ENCODE measurements at regions not wholly inside any gene's neighbourhood (a gene's known extent, or its start where the extent isn't known, plus 50 kb on each side); places are given as distances from the start of the nearest gene placed in this dataset.

- DNase-seq = no peak
- no peaks in the 10 kb centered on the region for H3K4me1 Mint-ChIP-seq (ENCODE audit: low read depth, unreplicated experiment)
- H3K9me3 Mint-ChIP-seq (ENCODE audit: unreplicated experiment) = no peaks in the 10 kb centered on the region
- H3K4me3 ChIP-seq (ENCODE audit: low read depth, low read length) = no peak overlapping the region
- no TSS peak for BruUV-seq (replicated peaks)
- ChIA-PET POLR2A (no interaction called here), CTCF (no interaction called here)
- H3K27ac Mint-ChIP-seq (ENCODE audit: unreplicated experiment) = no peak overlapping the region
- H3K36me3 ChIP-seq (ENCODE audit: control insufficient read depth, insufficient read depth, low read length) = no peaks in the 10 kb centered on the region
- H3K27me3 ChIP-seq (replicated peaks; ENCODE audit: control insufficient read depth, insufficient read depth, low read length) = no peaks in the 10 kb centered on the region
- intact Hi-C loops (cut with micrococcal nuclease; ENCODE audit: unreplicated experiment) = no loop called here
- H3K4me3 Mint-ChIP-seq (ENCODE audit: unreplicated experiment) = no peak overlapping the region
- H3K9me3 ChIP-seq = no peaks in the 10 kb centered on the region
- H3K36me3 Mint-ChIP-seq (ENCODE audit: insufficient read depth, unreplicated experiment) = no peaks in the 10 kb centered on the region
- no peaks in the 10 kb centered on the region for H3K27me3 Mint-ChIP-seq (ENCODE audit: insufficient read depth, unreplicated experiment)
- H3K4me1 ChIP-seq = no peaks in the 10 kb centered on the region
- TF ChIP-seq, protein P1, sequence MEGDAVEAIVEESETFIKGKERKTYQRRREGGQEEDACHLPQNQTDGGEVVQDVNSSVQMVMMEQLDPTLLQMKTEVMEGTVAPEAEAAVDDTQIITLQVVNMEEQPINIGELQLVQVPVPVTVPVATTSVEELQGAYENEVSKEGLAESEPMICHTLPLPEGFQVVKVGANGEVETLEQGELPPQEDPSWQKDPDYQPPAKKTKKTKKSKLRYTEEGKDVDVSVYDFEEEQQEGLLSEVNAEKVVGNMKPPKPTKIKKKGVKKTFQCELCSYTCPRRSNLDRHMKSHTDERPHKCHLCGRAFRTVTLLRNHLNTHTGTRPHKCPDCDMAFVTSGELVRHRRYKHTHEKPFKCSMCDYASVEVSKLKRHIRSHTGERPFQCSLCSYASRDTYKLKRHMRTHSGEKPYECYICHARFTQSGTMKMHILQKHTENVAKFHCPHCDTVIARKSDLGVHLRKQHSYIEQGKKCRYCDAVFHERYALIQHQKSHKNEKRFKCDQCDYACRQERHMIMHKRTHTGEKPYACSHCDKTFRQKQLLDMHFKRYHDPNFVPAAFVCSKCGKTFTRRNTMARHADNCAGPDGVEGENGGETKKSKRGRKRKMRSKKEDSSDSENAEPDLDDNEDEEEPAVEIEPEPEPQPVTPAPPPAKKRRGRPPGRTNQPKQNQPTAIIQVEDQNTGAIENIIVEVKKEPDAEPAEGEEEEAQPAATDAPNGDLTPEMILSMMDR (IDR thresholded peaks at IDR 0.05; ENCODE audit: insufficient read depth in 1 of 2, low read depth in 1 of 2, low read length in 1 of 2, severe bottlenecking in 1 of 2, unreplicated experiment in 1 of 2) = no peak
These were observed 174.2 kb upstream of the CDH19 start for GRCh38 chr18:66778048-66778447.

DNA sequence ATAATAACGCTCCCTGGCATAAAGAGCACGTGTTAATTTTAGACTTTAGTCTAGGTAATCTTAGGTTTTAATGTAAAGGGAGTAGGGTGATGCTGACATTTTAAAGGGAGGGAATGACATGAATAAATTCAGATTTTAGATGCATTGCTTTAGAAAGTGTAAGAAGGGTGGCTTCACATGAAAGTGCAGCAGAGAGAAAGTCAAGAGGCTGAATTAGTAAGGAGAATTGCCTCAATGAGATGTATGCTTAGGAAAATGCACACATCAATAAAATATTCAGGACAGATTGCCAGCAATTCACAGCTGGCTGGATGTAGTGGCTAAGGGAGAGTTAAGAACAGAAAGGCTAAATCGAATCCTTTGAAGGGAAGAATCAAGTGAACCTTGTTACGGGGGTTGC, 165.5 kb upstream of the CDH19 start:
- Mint-ChIP-seq H3K27ac (ENCODE audit: unreplicated experiment) (no peak overlapping the region), H3K4me3 (ENCODE audit: unreplicated experiment) (no peak overlapping the region), H3K36me3 (ENCODE audit: insufficient read depth, unreplicated experiment) (no peaks in the 10 kb centered on the region), H3K27me3 (ENCODE audit: insufficient read depth, unreplicated experiment) (peaks cover 4% of the 10 kb centered on the region), H3K9me3 (ENCODE audit: unreplicated experiment) (no peaks in the 10 kb centered on the region), H3K4me1 (ENCODE audit: low read depth, unreplicated experiment) (no peaks in the 10 kb centered on the region)
- intact Hi-C loops (cut with micrococcal nuclease; ENCODE audit: unreplicated experiment) = no loop called here
- POLR2A ChIA-PET = no interaction called here
- H3K27me3 ChIP-seq (replicated peaks; ENCODE audit: control insufficient read depth, insufficient read depth, low read length) = no peaks in the 10 kb centered on the region
- TF ChIP-seq, protein P1 (IDR thresholded peaks at IDR 0.05; ENCODE audit: insufficient read depth in 1 of 2, low read depth in 1 of 2, low read length in 1 of 2, severe bottlenecking in 1 of 2, unreplicated experiment in 1 of 2) = no peak
- H3K9me3 ChIP-seq = no peaks in the 10 kb centered on the region
- no peak for DNase-seq
- no peaks in the 10 kb centered on the region for H3K36me3 ChIP-seq (ENCODE audit: control insufficient read depth, insufficient read depth, low read length)
- BruUV-seq (replicated peaks) = no TSS peak
- no peak overlapping the region for H3K4me3 ChIP-seq (ENCODE audit: low read depth, low read length)
- CTCF ChIA-PET = no interaction called here
- H3K4me1 ChIP-seq = no peaks in the 10 kb centered on the region

- H3K4me1 ChIP-seq = no peaks in the 10 kb centered on the region
- ChIA-PET POLR2A (no interaction called here), CTCF (no interaction called here)
- intact Hi-C loops (cut with micrococcal nuclease; ENCODE audit: unreplicated experiment) = no loop called here
- no peaks in the 10 kb centered on the region for H3K4me1 Mint-ChIP-seq (ENCODE audit: low read depth, unreplicated experiment)
- no peaks in the 10 kb centered on the region for H3K36me3 ChIP-seq (ENCODE audit: control insufficient read depth, insufficient read depth, low read length)
- DNase-seq = no peak
- no peaks in the 10 kb centered on the region for H3K27me3 ChIP-seq (replicated peaks; ENCODE audit: control insufficient read depth, insufficient read depth, low read length)
- H3K9me3 Mint-ChIP-seq (ENCODE audit: unreplicated experiment) = no peaks in the 10 kb centered on the region
- TF ChIP-seq, protein P1 (IDR thresholded peaks at IDR 0.05; ENCODE audit: insufficient read depth in 1 of 2, low read depth in 1 of 2, low read length in 1 of 2, severe bottlenecking in 1 of 2, unreplicated experiment in 1 of 2) = no peak
- H3K4me3 Mint-ChIP-seq (ENCODE audit: unreplicated experiment) = no peak overlapping the region
- H3K4me3 ChIP-seq (ENCODE audit: low read depth, low read length) = no peak overlapping the region
- no TSS peak for BruUV-seq (replicated peaks)
- H3K9me3 ChIP-seq = no peaks in the 10 kb centered on the region
- no peaks in the 10 kb centered on the region for H3K36me3 Mint-ChIP-seq (ENCODE audit: insufficient read depth, unreplicated experiment)
- peaks cover 2% of the 10 kb centered on the region for H3K27me3 Mint-ChIP-seq (ENCODE audit: insufficient read depth, unreplicated experiment)
- no peak overlapping the region for H3K27ac Mint-ChIP-seq (ENCODE audit: unreplicated experiment)
These were observed 160.3 kb upstream of the CDH19 start for GRCh38 chr18:66764230-66764629.

All from Caco-2 (cell line).